GM12878 (cell line): ENCODE measurements at regions not wholly inside any gene's neighbourhood (a gene's known extent, or its start where the extent isn't known, plus 50 kb on each side); places are given as distances from the start of the nearest gene placed in this dataset.

Experiments
- BMI1 ChIP-seq: fragments of 450-650 bp; IDR thresholded peaks from 2 replicates; pipeline ENCODE4 v1.6.1; 2016; ENCODE audit warnings: mild to moderate bottlenecking, moderate library complexity, borderline replicate concordance
- CEBPZ ChIP-seq: fragments of 150-350 bp; IDR thresholded peaks from 2 replicates; pipeline ENCODE4 v1.6.1; 2016; ENCODE audit warnings: low read depth, low read length
- EP300 ChIP-seq, 2 experiments: fragments of 150-350 bp in 1 of 2; IDR thresholded peaks; 2 replicates each; pipeline ENCODE4 v1.6.1; 2011 to 2012; ENCODE audit warnings: low read depth in 2 of 2, low read length in 2 of 2, borderline replicate concordance in 1 of 2, improper control_type of control experiment in 1 of 2, inconsistent platforms in 1 of 2; ENCODE audit not compliant: control insufficient read depth in 1 of 2
- FOXK2 ChIP-seq: fragments of 450-650 bp; IDR thresholded peaks from 2 replicates; pipeline ENCODE4 v1.6.1; 2017; ENCODE audit warnings: mild to moderate bottlenecking, moderate library complexity
- HDAC6 ChIP-seq: fragments of 200-600 bp; sonication (generic); IDR thresholded peaks from one replicate; pipeline ENCODE4 v1.8.0; 2017; ENCODE audit warnings: antibody characterized with exemption; ENCODE audit not compliant: unreplicated experiment
- KDM1A ChIP-seq: fragments of 200-600 bp; sonication (generic); IDR thresholded peaks from 2 replicates; pipeline ENCODE4 v1.6.1; 2016; ENCODE audit warnings: borderline replicate concordance
- MEF2A ChIP-seq: IDR thresholded peaks from 2 replicates; pipeline ENCODE4 v1.6.1; 2011; ENCODE audit warnings: low read depth, mild to moderate bottlenecking, low read length, moderate library complexity; ENCODE audit not compliant: insufficient read depth
- PBX3 ChIP-seq: IDR thresholded peaks from 2 replicates; pipeline ENCODE4 v1.6.1; 2011; ENCODE audit warnings: mild to moderate bottlenecking, low read depth, low read length, moderate library complexity; ENCODE audit not compliant: insufficient replicate concordance
- RCOR1 ChIP-seq: conservative IDR thresholded peaks from 2 replicates; pipeline ENCODE4 v1.6.1; 2012; ENCODE audit warnings: low read depth, low read length, improper control_type of control experiment
- SP1 ChIP-seq: IDR thresholded peaks from one replicate; pipeline ENCODE4 v1.6.1; 2011; ENCODE audit warnings: low read depth, low read length
- SRF ChIP-seq, 2 experiments: IDR thresholded peaks; 2 replicates each; pipeline ENCODE4 v1.6.1; 2011; ENCODE audit warnings: low read depth in 2 of 2, low read length in 2 of 2, mild to moderate bottlenecking in 1 of 2, moderate library complexity in 1 of 2
- SUPT20H ChIP-seq: IDR thresholded peaks from 2 replicates; pipeline ENCODE4 v1.6.1; 2011; ENCODE audit warnings: low read depth, mild to moderate bottlenecking, low read length, moderate library complexity, borderline replicate concordance; ENCODE audit not compliant: control insufficient read depth
- YY1 ChIP-seq: IDR thresholded peaks from 2 replicates; pipeline ENCODE4 v1.6.1; 2011; ENCODE audit warnings: low read depth, mild to moderate bottlenecking, low read length
- TF ChIP-seq, protein P1 (sequence below): IDR thresholded peaks from 2 replicates; pipeline ENCODE4 v1.6.1; 2012; ENCODE audit warnings: low read length, inconsistent platforms
- TF ChIP-seq, protein P2 (sequence below), 3 experiments: IDR thresholded peaks in 2 of 3; conservative IDR thresholded peaks in 1 of 3; 2 replicates each; pipeline ENCODE4 v1.5.1; 2011; ENCODE audit warnings: low read depth in 3 of 3, low read length in 3 of 3, mild to moderate bottlenecking in 3 of 3, control low read depth in 2 of 3, moderate library complexity in 2 of 3, inconsistent platforms in 1 of 3, mixed read lengths in 1 of 3; ENCODE audit not compliant: control insufficient read depth in 2 of 3, insufficient read depth in 1 of 3; ENCODE audit errors: extremely low read depth in 1 of 3

GRCh38 chr13:107477772-107478379, 737.5 kb downstream of the LIG4 start (continued):
- no peak for TF ChIP-seq PBX3
- no peak for TF ChIP-seq SRF (IDR thresholded peaks at IDR 0.05; ENCODE audit: low read depth in 2 of 2, low read length in 2 of 2)
- TF ChIP-seq, protein P1, sequence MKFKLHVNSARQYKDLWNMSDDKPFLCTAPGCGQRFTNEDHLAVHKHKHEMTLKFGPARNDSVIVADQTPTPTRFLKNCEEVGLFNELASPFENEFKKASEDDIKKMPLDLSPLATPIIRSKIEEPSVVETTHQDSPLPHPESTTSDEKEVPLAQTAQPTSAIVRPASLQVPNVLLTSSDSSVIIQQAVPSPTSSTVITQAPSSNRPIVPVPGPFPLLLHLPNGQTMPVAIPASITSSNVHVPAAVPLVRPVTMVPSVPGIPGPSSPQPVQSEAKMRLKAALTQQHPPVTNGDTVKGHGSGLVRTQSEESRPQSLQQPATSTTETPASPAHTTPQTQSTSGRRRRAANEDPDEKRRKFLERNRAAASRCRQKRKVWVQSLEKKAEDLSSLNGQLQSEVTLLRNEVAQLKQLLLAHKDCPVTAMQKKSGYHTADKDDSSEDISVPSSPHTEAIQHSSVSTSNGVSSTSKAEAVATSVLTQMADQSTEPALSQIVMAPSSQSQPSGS, result no peak
- no peak for TF ChIP-seq SUPT20H
- no peak for TF ChIP-seq RCOR1
- no peak for TF ChIP-seq HDAC6
- TF ChIP-seq CEBPZ, result no peak
- no peak for TF ChIP-seq BMI1
- TF ChIP-seq YY1, result no peak
- TF ChIP-seq, protein P2, sequence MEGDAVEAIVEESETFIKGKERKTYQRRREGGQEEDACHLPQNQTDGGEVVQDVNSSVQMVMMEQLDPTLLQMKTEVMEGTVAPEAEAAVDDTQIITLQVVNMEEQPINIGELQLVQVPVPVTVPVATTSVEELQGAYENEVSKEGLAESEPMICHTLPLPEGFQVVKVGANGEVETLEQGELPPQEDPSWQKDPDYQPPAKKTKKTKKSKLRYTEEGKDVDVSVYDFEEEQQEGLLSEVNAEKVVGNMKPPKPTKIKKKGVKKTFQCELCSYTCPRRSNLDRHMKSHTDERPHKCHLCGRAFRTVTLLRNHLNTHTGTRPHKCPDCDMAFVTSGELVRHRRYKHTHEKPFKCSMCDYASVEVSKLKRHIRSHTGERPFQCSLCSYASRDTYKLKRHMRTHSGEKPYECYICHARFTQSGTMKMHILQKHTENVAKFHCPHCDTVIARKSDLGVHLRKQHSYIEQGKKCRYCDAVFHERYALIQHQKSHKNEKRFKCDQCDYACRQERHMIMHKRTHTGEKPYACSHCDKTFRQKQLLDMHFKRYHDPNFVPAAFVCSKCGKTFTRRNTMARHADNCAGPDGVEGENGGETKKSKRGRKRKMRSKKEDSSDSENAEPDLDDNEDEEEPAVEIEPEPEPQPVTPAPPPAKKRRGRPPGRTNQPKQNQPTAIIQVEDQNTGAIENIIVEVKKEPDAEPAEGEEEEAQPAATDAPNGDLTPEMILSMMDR (IDR thresholded peaks at IDR 0.05 in 2 of 3, conservative IDR thresholded peaks at IDR 0.05 in 1 of 3; ENCODE audit: control insufficient read depth in 2 of 3, extremely low read depth in 1 of 3, insufficient read depth in 1 of 3, low read depth in 3 of 3, low read length in 3 of 3), result no peak
- TF ChIP-seq SP1, result no peak
- no peak for TF ChIP-seq KDM1A
- no peak for TF ChIP-seq EP300 (IDR thresholded peaks at IDR 0.05; ENCODE audit: borderline replicate concordance in 1 of 2, control insufficient read depth in 1 of 2, low read depth in 2 of 2, low read length in 2 of 2)
- no peak for TF ChIP-seq FOXK2
- TF ChIP-seq MEF2A, result no peak
